ENCODE measurements at regions not wholly inside any gene's neighbourhood (a gene's known extent, or its start where the extent isn't known, plus 50 kb on each side); places are given as distances from the start of the nearest gene placed in this dataset.

GRCh38 chr2:234812851-234813250, 139.0 kb upstream of the SH3BP4 start:
- TF ChIP-seq CTCF (IDR thresholded peaks at IDR 0.05) (no peak), POLR2A (IDR thresholded peaks at IDR 0.05) (no peak), EP300 (IDR thresholded peaks at IDR 0.05) (no peak)
